ENCODE measurements at regions not wholly inside any gene's neighbourhood (a gene's known extent, or its start where the extent isn't known, plus 50 kb on each side); places are given as distances from the start of the nearest gene placed in this dataset.
A peak's percentile ranks its signal among the peaks of the same experiment; 100 is the strongest.

GRCh38 chr20:58097429-58097828, 131.0 kb downstream of the ANKRD60 start:
- H3K9me3 ChIP-seq (replicated peaks): peaks cover 5% of the 10 kb centered on the region; the same call in 1 of the 2 replicates
- no peak overlapping the region for H3K4me3 ChIP-seq
- no peaks in the 10 kb centered on the region for H3K27me3 ChIP-seq
- no peak for DNase-seq
- no peaks in the 10 kb centered on the region for H3K36me3 ChIP-seq
- peaks cover 14% of the 10 kb centered on the region for H3K4me1 ChIP-seq
- H3K27ac ChIP-seq: no peak overlapping the region

DNA sequence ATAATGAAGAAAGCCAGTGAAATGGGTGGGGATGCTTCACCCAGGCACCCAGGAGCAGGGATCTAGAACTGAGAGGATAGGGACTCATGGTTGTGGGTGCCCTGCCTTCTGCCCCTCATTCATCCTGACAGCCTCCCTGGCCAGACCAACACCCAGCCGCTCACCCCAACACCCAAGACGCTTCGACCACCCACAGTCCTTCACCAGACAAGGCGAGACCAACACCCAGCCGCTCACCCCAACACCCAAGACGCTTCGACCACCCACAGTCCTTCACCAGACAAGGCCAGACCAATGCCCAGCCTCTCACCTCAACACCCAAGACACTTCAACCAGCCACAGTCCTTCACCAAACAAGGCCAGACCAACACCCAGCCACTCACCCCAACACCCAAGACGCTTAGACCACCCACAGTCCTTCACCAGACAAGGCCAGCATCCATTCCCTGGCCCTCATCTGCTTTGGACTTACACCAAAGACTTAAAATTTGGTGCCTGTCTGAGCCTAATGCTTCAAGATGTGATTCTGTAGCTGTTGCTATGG, 131.5 kb downstream of the ANKRD60 start:
- Histone ChIP-seq H3K4me1 (peaks cover 9% of the 10 kb centered on the region), H3K4me3 (no peak overlapping the region), H3K36me3 (no peaks in the 10 kb centered on the region), H3K27ac (no peak overlapping the region), H3K9me3 (replicated peaks) (peaks cover 5% of the 10 kb centered on the region; the same call in 1 of the 2 replicates), H3K27me3 (no peaks in the 10 kb centered on the region)
- DNase-seq: no peak

GRCh38 chr20:58094698-58095097, 133.8 kb downstream of the ANKRD60 start:
- H3K4me1 ChIP-seq: no peaks in the 10 kb centered on the region
- no peak overlapping the region for H3K4me3 ChIP-seq
- no peaks in the 10 kb centered on the region for H3K27me3 ChIP-seq
- H3K27ac ChIP-seq: no peak overlapping the region
- no peak for DNase-seq
- H3K9me3 ChIP-seq (replicated peaks): peaks cover 5% of the 10 kb centered on the region; the same call in 1 of the 2 replicates
- no peaks in the 10 kb centered on the region for H3K36me3 ChIP-seq

GRCh38 chr20:58094160-58094559, 134.3 kb downstream of the ANKRD60 start:
- Histone ChIP-seq H3K27ac (no peak overlapping the region), H3K4me3 (no peak overlapping the region), H3K36me3 (no peaks in the 10 kb centered on the region), H3K9me3 (replicated peaks) (peaks cover 5% of the 10 kb centered on the region; the same call in 1 of the 2 replicates), H3K4me1 (no peaks in the 10 kb centered on the region), H3K27me3 (no peaks in the 10 kb centered on the region)
- no peak for DNase-seq

GRCh38 chr20:58092871-58093270, 135.6 kb downstream of the ANKRD60 start:
- Histone ChIP-seq H3K36me3 (no peaks in the 10 kb centered on the region), H3K9me3 (replicated peaks) (peaks cover 5% of the 10 kb centered on the region; the same call in 1 of the 2 replicates), H3K27ac (no peak overlapping the region), H3K27me3 (no peaks in the 10 kb centered on the region), H3K4me1 (no peaks in the 10 kb centered on the region), H3K4me3 (no peak overlapping the region)
- DNase-seq: no peak

DNA sequence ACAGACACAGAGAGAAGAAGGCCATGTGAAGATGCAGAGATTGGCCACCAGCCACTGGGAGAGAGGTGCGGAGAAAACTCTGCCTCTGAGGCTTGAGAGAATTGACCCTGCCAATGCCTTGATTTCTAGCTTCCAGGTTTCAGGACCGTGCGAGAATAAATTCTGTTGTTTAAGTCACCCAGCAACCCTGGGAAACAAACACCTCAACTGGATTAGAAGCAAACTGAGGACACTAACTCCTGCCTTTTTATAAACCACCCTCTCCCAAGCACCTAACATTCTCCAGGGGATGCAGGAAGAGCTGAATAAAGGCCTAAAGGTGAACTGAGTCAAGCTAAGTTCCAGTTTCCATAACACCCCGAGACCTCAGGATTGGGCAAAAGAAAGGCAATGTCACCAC, 136.1 kb downstream of the ANKRD60 start:
- Histone ChIP-seq H3K27me3 (no peaks in the 10 kb centered on the region), H3K4me1 (peaks cover 3% of the 10 kb centered on the region; the same call in 1 of the 2 replicates), H3K9me3 (replicated peaks) (peaks cover 5% of the 10 kb centered on the region; the same call in 1 of the 2 replicates), H3K36me3 (no peaks in the 10 kb centered on the region), H3K27ac (no peak overlapping the region), H3K4me3 (no peak overlapping the region)
- DNase-seq: no peak

DNA sequence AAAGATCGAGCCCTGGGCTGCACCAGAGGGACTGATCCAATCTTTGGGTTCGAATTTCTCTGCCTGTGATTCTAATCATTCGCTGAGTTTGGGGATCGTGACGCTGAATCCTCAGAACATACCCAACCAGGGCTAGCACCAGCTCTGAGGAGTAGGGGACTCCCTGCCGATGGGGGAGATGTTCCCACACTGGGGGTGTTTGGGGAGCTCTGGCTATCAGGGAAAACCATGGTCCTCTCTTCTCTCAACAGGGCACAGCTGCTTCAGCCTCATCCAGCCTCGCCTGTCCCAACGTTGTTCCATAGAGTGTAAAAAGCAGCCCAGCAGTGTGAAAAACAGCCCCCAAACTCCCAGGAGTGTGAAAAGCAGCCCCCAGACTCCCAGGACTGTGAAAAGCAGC, 136.6 kb downstream of the ANKRD60 start:
- no peak for DNase-seq
- peaks cover 5% of the 10 kb centered on the region; the same call in 1 of the 2 replicates for H3K9me3 ChIP-seq (replicated peaks)
- H3K36me3 ChIP-seq: no peaks in the 10 kb centered on the region
- no peaks in the 10 kb centered on the region for H3K27me3 ChIP-seq
- H3K27ac ChIP-seq: no peak overlapping the region
- H3K4me1 ChIP-seq: peaks cover 3% of the 10 kb centered on the region; the same call in 1 of the 2 replicates
- H3K4me3 ChIP-seq: no peak overlapping the region

DNA sequence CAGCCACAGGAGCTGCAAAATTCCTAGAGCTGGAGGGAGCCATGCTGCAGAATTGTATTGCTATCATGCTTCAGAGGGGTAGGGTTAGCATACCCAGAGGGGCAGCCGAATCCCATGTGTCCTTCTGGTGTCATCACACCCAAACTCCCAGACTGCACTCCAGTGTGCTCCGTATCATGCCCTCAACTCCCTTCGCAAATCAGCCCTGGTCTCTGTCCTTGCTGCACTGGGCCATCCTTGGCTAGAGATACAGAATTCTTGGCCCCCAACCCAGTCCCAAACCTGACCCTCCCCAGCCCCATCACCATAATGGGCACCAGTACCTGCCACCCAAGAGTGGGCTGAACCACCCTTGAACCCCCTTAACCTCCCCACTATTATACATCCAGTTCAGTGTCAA, 138.3 kb downstream of the ANKRD60 start:
- H3K4me1 ChIP-seq: peaks cover 3% of the 10 kb centered on the region; the same call in 1 of the 2 replicates
- no peaks in the 10 kb centered on the region for H3K27me3 ChIP-seq
- H3K9me3 ChIP-seq (replicated peaks): peaks cover under 1% of the 10 kb centered on the region; the same call in 1 of the 2 replicates
- H3K27ac ChIP-seq: no peak overlapping the region
- no peaks in the 10 kb centered on the region for H3K36me3 ChIP-seq
- DNase-seq: no peak
- no peak overlapping the region for H3K4me3 ChIP-seq

- DNase-seq: no peak
- Histone ChIP-seq H3K4me3 (no peak overlapping the region), H3K9me3 (replicated peaks) (no peaks in the 10 kb centered on the region), H3K4me1 (peaks cover 3% of the 10 kb centered on the region; the same call in 1 of the 2 replicates), H3K36me3 (no peaks in the 10 kb centered on the region), H3K27me3 (no peaks in the 10 kb centered on the region), H3K27ac (no peak overlapping the region)
These were observed 139.8 kb downstream of the ANKRD60 start for GRCh38 chr20:58088625-58089024.

GRCh38 chr20:58088105-58088504, 140.3 kb downstream of the ANKRD60 start:
- Histone ChIP-seq H3K36me3 (no peaks in the 10 kb centered on the region), H3K9me3 (replicated peaks) (no peaks in the 10 kb centered on the region), H3K27me3 (no peaks in the 10 kb centered on the region), H3K27ac (no peak overlapping the region), H3K4me3 (no peak overlapping the region), H3K4me1 (peaks cover 3% of the 10 kb centered on the region; the same call in 1 of the 2 replicates)
- no peak for DNase-seq

GRCh38 chr20:58087562-58087858, 140.9 kb downstream of the ANKRD60 start:
- DNase-seq: no peak
- Histone ChIP-seq H3K27me3 (no peaks in the 10 kb centered on the region), H3K9me3 (replicated peaks) (no peaks in the 10 kb centered on the region), H3K27ac (no peak overlapping the region), H3K36me3 (no peaks in the 10 kb centered on the region; the same call in 1 of the 2 replicates), H3K4me3 (no peak overlapping the region), H3K4me1 (peaks cover 3% of the 10 kb centered on the region; the same call in 1 of the 2 replicates)

DNA sequence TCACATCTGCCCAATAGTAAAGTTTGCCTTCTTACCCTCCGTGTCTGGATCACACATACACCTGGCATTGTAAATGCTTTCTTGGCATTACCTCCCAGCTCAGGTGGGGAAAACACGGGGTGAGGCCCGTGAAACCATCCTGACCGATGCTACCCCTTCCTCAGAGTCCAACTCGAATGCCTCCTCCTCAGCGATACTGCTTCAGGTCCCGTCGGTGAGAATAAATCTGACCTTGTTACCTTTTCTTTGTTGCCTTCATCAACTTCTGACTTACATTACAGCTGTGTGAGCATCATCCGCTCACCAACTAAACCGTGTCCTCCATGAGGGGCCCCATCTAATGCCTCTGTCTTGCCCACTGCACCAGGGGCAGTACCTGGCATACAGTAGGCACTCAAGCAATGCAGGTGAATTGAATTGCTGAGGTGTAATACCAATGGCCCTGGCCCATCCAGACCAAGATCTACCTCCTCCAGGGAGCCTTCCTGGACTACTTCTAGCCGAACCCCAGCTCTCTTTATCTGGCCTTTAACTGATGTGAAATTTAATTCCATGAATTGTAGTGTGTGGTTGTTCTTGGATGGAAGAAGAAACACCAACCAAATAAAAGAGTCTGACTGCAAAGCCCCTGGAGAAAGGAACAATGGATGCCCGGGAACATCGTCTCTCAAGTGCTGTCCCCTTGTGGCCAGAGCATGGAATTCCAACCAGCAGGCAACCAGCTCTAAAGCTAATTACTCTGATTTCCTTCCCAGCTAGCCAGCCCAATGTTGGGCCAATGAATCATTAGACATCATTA, 141.5 kb downstream of the ANKRD60 start:
- Histone ChIP-seq H3K4me1 (peaks cover 6% of the 10 kb centered on the region; the same call in 1 of the 2 replicates), H3K4me3 (no peak overlapping the region), H3K9me3 (replicated peaks) (no peaks in the 10 kb centered on the region), H3K36me3 (no peaks in the 10 kb centered on the region; the same call in 1 of the 2 replicates), H3K27me3 (no peaks in the 10 kb centered on the region), H3K27ac (no peak overlapping the region)
- DNase-seq: peak; percentile 74 to 93

- H3K36me3 ChIP-seq: no peaks in the 10 kb centered on the region; the same call in 1 of the 2 replicates
- H3K4me3 ChIP-seq: no peak overlapping the region
- no peak overlapping the region for H3K27ac ChIP-seq
- peak in 1 of 2 experiments; percentile 1 for DNase-seq
- H3K27me3 ChIP-seq: no peaks in the 10 kb centered on the region
- H3K9me3 ChIP-seq (replicated peaks): no peaks in the 10 kb centered on the region; the same call in 1 of the 2 replicates
- H3K4me1 ChIP-seq: peaks cover 9% of the 10 kb centered on the region
These were observed 143.5 kb downstream of the ANKRD60 start for GRCh38 chr20:58084966-58085365.

- DNase-seq: peak in 1 of 2 experiments; percentile 1
- H3K9me3 ChIP-seq (replicated peaks): no peaks in the 10 kb centered on the region; the same call in 1 of the 2 replicates
These were observed 143.9 kb downstream of the ANKRD60 start for GRCh38 chr20:58084566-58084965.

DNA sequence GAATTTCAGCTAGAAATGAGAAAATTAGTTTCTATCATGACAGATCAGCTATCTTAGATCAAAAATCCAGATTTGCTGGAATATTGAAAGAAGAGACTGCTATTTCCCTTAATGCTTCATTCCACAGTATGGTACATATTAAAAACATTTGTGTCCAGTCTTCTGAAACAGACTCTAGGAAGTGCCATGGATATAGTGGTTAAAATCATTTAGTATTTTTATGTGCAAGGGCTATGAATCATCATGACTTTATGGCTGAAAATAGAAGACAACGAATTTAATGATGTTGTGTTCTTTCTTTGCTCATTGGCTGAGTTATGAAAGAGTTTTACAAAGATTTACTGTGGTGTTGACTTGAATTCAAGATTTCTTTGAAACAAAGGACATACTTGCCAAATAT, 146.6 kb downstream of the ANKRD60 start:
- peaks cover 10% of the 10 kb centered on the region for H3K9me3 ChIP-seq (replicated peaks)
- no peaks in the 10 kb centered on the region; the same call in 1 of the 2 replicates for H3K36me3 ChIP-seq
- no peak for DNase-seq
- no peak overlapping the region for H3K27ac ChIP-seq
- H3K4me1 ChIP-seq: peaks cover 11% of the 10 kb centered on the region
- no peak overlapping the region for H3K4me3 ChIP-seq
- no peaks in the 10 kb centered on the region for H3K27me3 ChIP-seq

More at GRCh38 chr20:58084566-58084965, 143.9 kb downstream of the ANKRD60 start:
- H3K4me3 ChIP-seq: no peak overlapping the region
- H3K36me3 ChIP-seq: no peaks in the 10 kb centered on the region; the same call in 1 of the 2 replicates
- H3K27me3 ChIP-seq: no peaks in the 10 kb centered on the region
- H3K4me1 ChIP-seq: peaks cover 9% of the 10 kb centered on the region
- H3K27ac ChIP-seq: no peak overlapping the region
